H1 (cell line): ENCODE measurements at regions not wholly inside any gene's neighbourhood (a gene's known extent, or its start where the extent isn't known, plus 50 kb on each side); places are given as distances from the start of the nearest gene placed in this dataset.

Source experiments
- CHD1 ChIP-seq: IDR thresholded peaks from 2 replicates; pipeline ENCODE4 v1.6.1; 2012; ENCODE audit warnings: low read depth, low read length, improper control_type of control experiment
- CTCF ChIP-seq, 3 experiments: IDR thresholded peaks; 1 replicate in 2 of 3; 2 replicates in 1 of 3; pipeline versions ENCODE4 v1.5.1 to v1.6.1; 2011; ENCODE audit warnings: low read length in 3 of 3, mild to moderate bottlenecking in 3 of 3, inconsistent platforms in 2 of 3, low read depth in 1 of 3, moderate library complexity in 1 of 3; ENCODE audit not compliant: insufficient read depth in 1 of 3; ENCODE audit errors: control extremely low read depth in 1 of 3
- RAD21 ChIP-seq, 2 experiments: IDR thresholded peaks in 1 of 2; conservative IDR thresholded peaks in 1 of 2; 2 replicates each; pipeline ENCODE4 v1.6.1; 2011; ENCODE audit warnings: low read depth in 2 of 2, low read length in 2 of 2, improper control_type of control experiment in 1 of 2, inconsistent platforms in 1 of 2, mild to moderate bottlenecking in 1 of 2, moderate library complexity in 1 of 2
- SIN3A ChIP-seq, 2 experiments: IDR thresholded peaks in 1 of 2; conservative IDR thresholded peaks in 1 of 2; 2 replicates each; pipeline ENCODE4 v1.6.1; 2011 to 2012; ENCODE audit warnings: low read length in 2 of 2, improper control_type of control experiment in 1 of 2, low read depth in 1 of 2, mild to moderate bottlenecking in 1 of 2

DNA sequence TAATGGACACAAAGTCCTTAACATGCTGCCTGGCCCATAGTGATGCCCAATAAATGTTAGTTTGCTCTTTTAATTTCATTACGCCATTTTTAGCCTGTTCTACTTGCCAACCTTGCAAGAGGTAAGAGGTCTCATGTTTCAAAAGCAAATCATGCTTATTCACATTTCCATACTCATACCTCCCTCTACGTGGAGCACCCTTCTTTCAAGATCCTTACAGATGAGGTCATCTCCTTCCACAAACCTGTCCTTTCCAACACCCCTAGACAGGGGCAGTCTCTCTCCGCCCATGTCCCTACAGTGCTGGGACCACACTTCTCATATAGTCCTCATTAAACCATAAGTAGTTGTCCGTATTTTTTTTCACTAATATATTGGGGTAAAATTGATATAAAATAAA is 271.3 kb downstream of the FGFR2 start (continued):
- no peak for TF ChIP-seq SIN3A (conservative IDR thresholded peaks at IDR 0.05 in 1 of 2, IDR thresholded peaks at IDR 0.05 in 1 of 2; ENCODE audit: low read depth in 1 of 2, low read length in 2 of 2)
- no peak for TF ChIP-seq RAD21 (IDR thresholded peaks at IDR 0.05 in 1 of 2, conservative IDR thresholded peaks at IDR 0.05 in 1 of 2; ENCODE audit: low read depth in 2 of 2, low read length in 2 of 2)
- TF ChIP-seq CTCF (IDR thresholded peaks at IDR 0.05; ENCODE audit: control extremely low read depth in 1 of 3, insufficient read depth in 1 of 3, low read depth in 1 of 3, low read length in 3 of 3), result no peak
- TF ChIP-seq CHD1, result no peak
